H1 (cell line): ENCODE measurements at regions not wholly inside any gene's neighbourhood (a gene's known extent, or its start where the extent isn't known, plus 50 kb on each side); places are given as distances from the start of the nearest gene placed in this dataset.

Source experiments
- CTCF ChIA-PET: fragments of 300-600 bp; sonication (Branson Sonifier 250); formaldehyde crosslinking; loops from one replicate; lab custom pipeline; 2021; ENCODE audit not compliant: partially characterized antibody; lab: Charles Lee
- POLR2A ChIA-PET: fragments of 300-600 bp; sonication (Branson Sonifier 250); formaldehyde crosslinking; loops from one replicate; lab custom pipeline; 2021; ENCODE audit warnings: inconsistent platforms; ENCODE audit not compliant: partially characterized antibody; lab: Charles Lee
- DNase-seq, 2 experiments: peaks; one replicate each; pipeline versions ENCODE4 v3.0.0 to v3.0.0-alpha.2; 2010 to 2022; ENCODE audit warnings: low spot score in 2 of 2, low read depth in 1 of 2, mixed read lengths in 1 of 2
- FAIRE-seq: peaks from 2 replicates; lab custom pipeline; 2011; peaks lifted over from hg19 to GRCh38; lab: Jason Lieb, UNC
- H2AFZ ChIP-seq: 2 replicates; pipeline ENCODE4 v1.8.1; 2012; ENCODE audit warnings: low read length, inconsistent platforms
- H2AK5ac ChIP-seq: 2 replicates; pipeline ENCODE4 v1.6.1; 2013; ENCODE audit warnings: low read depth, low read length
- H2BK120ac ChIP-seq: replicated peaks from 2 replicates; pipeline ENCODE3; 2013; ENCODE audit warnings: low read depth, low read length, inconsistent platforms
- H2BK12ac ChIP-seq: 2 replicates; pipeline ENCODE4 v1.6.1; 2013; ENCODE audit warnings: low read depth, low read length
- H2BK15ac ChIP-seq: 2 replicates; pipeline ENCODE4 v1.6.1; 2013; ENCODE audit warnings: low read length
- H2BK20ac ChIP-seq: 2 replicates; pipeline ENCODE4 v1.6.1; 2013; ENCODE audit warnings: low read length
- H2BK5ac ChIP-seq: 2 replicates; pipeline ENCODE4 v1.6.1; 2013; ENCODE audit warnings: low read depth, low read length
- H3K14ac ChIP-seq: 2 replicates; pipeline ENCODE4 v1.6.1; 2013; ENCODE audit warnings: inconsistent platforms; ENCODE audit not compliant: insufficient read length
- H3K18ac ChIP-seq: 2 replicates; pipeline ENCODE4 v1.6.1; 2013; ENCODE audit warnings: low read length; ENCODE audit errors: extremely low read depth
- H3K23ac ChIP-seq: 2 replicates; pipeline ENCODE4 v1.6.1; 2013; ENCODE audit warnings: inconsistent platforms; ENCODE audit not compliant: insufficient read length
- H3K23me2 ChIP-seq: 2 replicates; pipeline ENCODE4 v1.6.1; 2013; ENCODE audit warnings: low read depth, low read length
- H3K27ac ChIP-seq: 2 replicates; pipeline ENCODE4 v1.6.1; 2011; ENCODE audit warnings: low read depth, low read length, inconsistent platforms
- H3K27me3 ChIP-seq, 4 experiments: replicated peaks in 1 of 4; 1 replicate in 1 of 4; 2 replicates in 3 of 4; pipeline versions ENCODE4 v1.6.1 to v1.8.1; 2011 to 2013; ENCODE audit warnings: low read length in 3 of 4, mild to moderate bottlenecking in 3 of 4, inconsistent platforms in 2 of 4, mixed read lengths in 2 of 4, moderate library complexity in 1 of 4; ENCODE audit not compliant: control insufficient read depth in 3 of 4, insufficient read depth in 3 of 4; ENCODE audit errors: extremely low read depth in 1 of 4
- H3K36me3 ChIP-seq, 4 experiments: 2 replicates each; pipeline versions ENCODE4 v1.6.1 to v1.8.1; 2011 to 2013; ENCODE audit warnings: mild to moderate bottlenecking in 4 of 4, low read length in 3 of 4, moderate library complexity in 2 of 4, control low read depth in 1 of 4, inconsistent platforms in 1 of 4; ENCODE audit not compliant: insufficient read depth in 4 of 4, control insufficient read depth in 2 of 4
- H3K4ac ChIP-seq: replicated peaks from 2 replicates; pipeline ENCODE3; 2013; ENCODE audit warnings: low read length, low read depth, mixed read lengths, inconsistent platforms; ENCODE audit not compliant: insufficient read length
- H3K4me1 ChIP-seq, 4 experiments: replicated peaks in 1 of 4; 1 replicate in 1 of 4; 2 replicates in 3 of 4; pipeline versions ENCODE4 v1.6.1 to v1.8.1; 2011 to 2013; ENCODE audit warnings: low read length in 3 of 4, inconsistent platforms in 2 of 4, mixed read lengths in 1 of 4; ENCODE audit not compliant: insufficient read depth in 4 of 4, control insufficient read depth in 3 of 4
- H3K4me2 ChIP-seq, 2 experiments: 2 replicates each; pipeline versions ENCODE4 v1.6.1 to v1.8.1; 2011 to 2013; ENCODE audit warnings: low read depth in 2 of 2, low read length in 2 of 2, control low read depth in 1 of 2, inconsistent platforms in 1 of 2, mild to moderate bottlenecking in 1 of 2; ENCODE audit not compliant: insufficient read depth in 1 of 2
- H3K4me3 ChIP-seq, 4 experiments: fragments of 200-600, 300-600 bp in 1 of 4; sonication (generic), shearing (Covaris generic), sonication (Bioruptor Twin) in 1 of 4; 2 replicates each; pipeline versions ENCODE4 v1.5.1 to v1.8.1; 2011 to 2016; ENCODE audit warnings: low read length in 4 of 4, low read depth in 3 of 4, control low read depth in 2 of 4, inconsistent platforms in 2 of 4, mild to moderate bottlenecking in 2 of 4, mixed read lengths in 1 of 4, moderate library complexity in 1 of 4; ENCODE audit not compliant: insufficient read depth in 2 of 4; ENCODE audit errors: extremely low read depth in 1 of 4
- H3K56ac ChIP-seq: replicated peaks from 2 replicates; pipeline ENCODE3; 2013; ENCODE audit warnings: low read depth, mild to moderate bottlenecking, mixed read lengths, low read length, inconsistent platforms; ENCODE audit not compliant: insufficient read length
- H3K79me1 ChIP-seq: 2 replicates; pipeline ENCODE4 v1.6.1; 2013; ENCODE audit warnings: low read depth, low read length, control low read depth
- H3K79me2 ChIP-seq, 2 experiments: 2 replicates each; pipeline versions ENCODE4 v1.6.1 to v1.8.1; 2012 to 2013; ENCODE audit warnings: low read length in 2 of 2, mild to moderate bottlenecking in 2 of 2, inconsistent platforms in 1 of 2; ENCODE audit not compliant: insufficient read depth in 2 of 2, control insufficient read depth in 1 of 2
- H3K9ac ChIP-seq, 4 experiments: replicated peaks in 1 of 4; 1 replicate in 1 of 4; 2 replicates in 3 of 4; pipeline versions ENCODE4 v1.6.1 to v1.8.1; 2011 to 2013; ENCODE audit warnings: low read depth in 3 of 4, low read length in 3 of 4, control low read depth in 2 of 4, mild to moderate bottlenecking in 2 of 4, moderate library complexity in 2 of 4, inconsistent platforms in 1 of 4; ENCODE audit errors: extremely low read depth in 1 of 4
- H3K9me3 ChIP-seq, 2 experiments: 2 replicates each; pipeline versions ENCODE4 v1.6.1 to v1.8.1; 2012 to 2013; ENCODE audit warnings: mild to moderate bottlenecking in 2 of 2, moderate library complexity in 2 of 2, control low read depth in 1 of 2, inconsistent platforms in 1 of 2, low read depth in 1 of 2, low read length in 1 of 2, mixed read lengths in 1 of 2; ENCODE audit not compliant: insufficient read depth in 2 of 2
- H4K20me1 ChIP-seq, 2 experiments: replicated peaks in 1 of 2; 2 replicates each; pipeline versions ENCODE3 to v1.8.1; 2011 to 2013; ENCODE audit warnings: inconsistent platforms in 2 of 2, low read length in 2 of 2, mild to moderate bottlenecking in 1 of 2; ENCODE audit not compliant: insufficient read depth in 2 of 2, control insufficient read depth in 1 of 2
- H4K5ac ChIP-seq: 2 replicates; pipeline ENCODE4 v1.6.1; 2013; ENCODE audit warnings: low read length, low read depth, mixed read lengths, inconsistent platforms; ENCODE audit not compliant: insufficient read length
- H4K8ac ChIP-seq: 2 replicates; pipeline ENCODE4 v1.8.0; 2013; ENCODE audit warnings: mild to moderate bottlenecking, moderate library complexity, low read length, inconsistent platforms; ENCODE audit not compliant: insufficient read depth; ENCODE audit errors: extremely low read depth
- H4K91ac ChIP-seq: replicated peaks from 2 replicates; pipeline ENCODE3; 2013; ENCODE audit warnings: low read length, mixed read lengths, inconsistent platforms; ENCODE audit not compliant: insufficient read length
- WGBS, 2 experiments: shearing (Covaris generic) in 1 of 2; methylation state at CpG; one replicate each; pipeline versions ENCODE4 v1.1.6 to v1.1.7; 2013 to 2015; ENCODE audit warnings: low lambda C conversion rate in 2 of 2, mixed read lengths in 2 of 2, inconsistent platforms in 1 of 2, low coverage in 1 of 2, missing lambda C conversion rate in 1 of 2; ENCODE audit not compliant: insufficient replicate concordance in 2 of 2, insufficient coverage in 1 of 2, insufficient read length in 1 of 2; ENCODE audit errors: extremely low coverage in 1 of 2, missing lambda C conversion rate in 1 of 2; 5-methylcytosine and 5-hydroxymethylcytosine counted together
- TF ChIP-seq, protein P1 (sequence below): IDR thresholded peaks from 2 replicates; pipeline ENCODE4 v1.6.1; 2012; ENCODE audit warnings: inconsistent platforms

DNA sequence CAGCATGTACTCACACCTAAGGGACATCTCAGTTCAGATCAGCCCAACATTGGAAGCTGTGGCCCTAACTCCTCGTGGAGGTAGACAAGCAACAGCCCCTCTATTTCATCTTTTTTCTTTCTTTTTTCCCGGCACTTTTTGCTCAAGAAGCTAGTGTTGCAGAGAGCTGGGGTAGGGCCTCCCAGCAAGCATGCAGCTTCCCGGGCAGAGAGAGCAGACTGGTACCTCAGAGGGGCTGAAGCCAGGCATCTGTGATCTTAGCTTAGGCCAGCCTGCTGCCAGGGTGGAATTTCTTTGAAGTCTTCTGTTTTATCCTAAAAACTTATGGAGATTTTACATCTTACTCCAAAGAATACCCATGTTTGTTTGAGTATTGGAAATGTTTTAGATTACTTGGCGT lies 195.4 kb downstream of the C16orf95 start:
- TF ChIP-seq, protein P1, sequence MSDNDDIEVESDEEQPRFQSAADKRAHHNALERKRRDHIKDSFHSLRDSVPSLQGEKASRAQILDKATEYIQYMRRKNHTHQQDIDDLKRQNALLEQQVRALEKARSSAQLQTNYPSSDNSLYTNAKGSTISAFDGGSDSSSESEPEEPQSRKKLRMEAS = no peak
- DNase-seq (no peak), FAIRE-seq (no peak)
- Histone ChIP-seq H3K23ac (no peak overlapping the region), H3K4me3 (no peak overlapping the region), H2BK120ac (no peak overlapping the region), H3K79me1 (0 out of 2 replicates have a peak, but pooled peaks cover 4% of the 10 kb centered on the region), H3K4me1 (no peaks in the 10 kb centered on the region), H2BK15ac (no peak overlapping the region), H3K4me2 (no peak overlapping the region), H2AFZ (no peak overlapping the region), H3K27ac (no peak overlapping the region), H3K4ac (no peak overlapping the region), H3K36me3 (no peaks in the 10 kb centered on the region), H2BK20ac (no peak overlapping the region), H3K14ac (no peak overlapping the region), H2BK12ac (no peak overlapping the region), H2AK5ac (no peak overlapping the region), H3K23me2 (peaks cover 8% of the 10 kb centered on the region), H3K9ac (no peak overlapping the region), H3K9me3 (no peaks in the 10 kb centered on the region; a peak in 1 of 4 replicates), H4K20me1 (peaks cover 0 to 6% of the 10 kb centered on the region in 2 experiments), H3K18ac (no peak overlapping the region), H3K27me3 (peaks cover 0 to 3% (median 0%) of the 10 kb centered on the region in 4 experiments; a peak in 1 of 7 replicates), H3K79me2 (no peaks in the 10 kb centered on the region), H3K56ac (no peak overlapping the region), H2BK5ac (no peak overlapping the region), H4K5ac (no peak overlapping the region), H4K91ac (no peak overlapping the region), H4K8ac (no peak overlapping the region)
- ChIA-PET CTCF (interaction anchor here (0.7 to 1.8 kb wide), 7 partner anchors 16 to 558 kb away, joined by 3 to 6 read pairs (median 3); no protein-coding TSS in a partner anchor), POLR2A (no interaction called here)
- WGBS, 2 experiments = 93% methylated on average over 4 of the region's 4 CpGs; no CpG with 5 or more reads in 1 of the 2 experiments
